IMR-90 (cell line): ENCODE measurements at regions not wholly inside any gene's neighbourhood (a gene's known extent, or its start where the extent isn't known, plus 50 kb on each side); places are given as distances from the start of the nearest gene placed in this dataset.

ENCODE experiments used
- ATAC-seq: fragments of 200-7000 bp; cut with Tn5 transposase; 2 replicates; pipeline ENCODE4 v1.9.1; 2020; ENCODE audit warnings: low read depth, mild to moderate bottlenecking, moderate library complexity
- BruUV-seq: library from RNA; stranded (reverse); fragments of 400-500 nt; replicated peaks from 2 replicates; lab custom pipeline; 2021; lab: Mats Ljungman, UMichigan
- CTCF ChIA-PET: fragments of 300-600 bp; formaldehyde crosslinking; extraction: SDS; loops from one replicate; lab custom pipeline; 2021; ENCODE audit warnings: antibody characterized with exemption; lab: Yijun Ruan, JAX
- POLR2A ChIA-PET: fragments of 300-600 bp; sonication (Branson Sonifier 250); formaldehyde crosslinking; loops from one replicate; lab custom pipeline; 2022; ENCODE audit warnings: antibody characterized with exemption; ENCODE audit not compliant: unreplicated experiment; lab: Charles Lee
- DNase-seq: peaks from one replicate; pipeline ENCODE4 v3.0.0; 2013
- H2AFZ ChIP-seq: replicated peaks from 2 replicates; pipeline ENCODE3; 2013; ENCODE audit warnings: low read length, mild to moderate bottlenecking; ENCODE audit not compliant: poor library complexity
- H2AK5ac ChIP-seq: 2 replicates; pipeline ENCODE4 v1.6.1; 2013; ENCODE audit warnings: low read depth, low read length, inconsistent platforms
- H2AK9ac ChIP-seq: replicated peaks from 2 replicates; pipeline ENCODE3; 2013; ENCODE audit warnings: mild to moderate bottlenecking, low read depth, low read length, moderate library complexity; ENCODE audit not compliant: poor library complexity
- H2BK120ac ChIP-seq: 2 replicates; pipeline ENCODE4 v1.6.1; 2013; ENCODE audit warnings: low read depth, low read length, inconsistent platforms
- H2BK15ac ChIP-seq: 3 replicates; pipeline ENCODE4 v1.6.1; 2013; ENCODE audit warnings: low read depth, low read length, inconsistent platforms
- H2BK20ac ChIP-seq: 2 replicates; pipeline ENCODE4 v1.6.1; 2013; ENCODE audit warnings: low read depth, mild to moderate bottlenecking, inconsistent platforms, low read length, moderate library complexity
- H2BK5ac ChIP-seq: 2 replicates; pipeline ENCODE4 v1.6.1; 2013; ENCODE audit warnings: mild to moderate bottlenecking, low read depth, low read length, inconsistent platforms; ENCODE audit not compliant: poor library complexity, severe bottlenecking
- H3K14ac ChIP-seq: replicated peaks from 2 replicates; pipeline ENCODE4 v1.6.1; 2013; ENCODE audit warnings: low read depth, low read length, inconsistent platforms
- H3K18ac ChIP-seq: 2 replicates; pipeline ENCODE4 v1.6.1; 2013; ENCODE audit warnings: low read depth, low read length, control low read depth
- H3K23ac ChIP-seq: 2 replicates; pipeline ENCODE4 v1.6.1; 2013; ENCODE audit warnings: low read depth, low read length, inconsistent platforms
- H3K27ac ChIP-seq: 2 replicates; pipeline ENCODE4 v1.5.1; 2013; ENCODE audit warnings: mild to moderate bottlenecking, control low read depth, low read length; ENCODE audit not compliant: insufficient read depth
- H3K27me3 ChIP-seq: 2 replicates; pipeline ENCODE4 v1.6.1; 2013; ENCODE audit warnings: low read length; ENCODE audit not compliant: control insufficient read depth, insufficient read depth
- H3K36me3 ChIP-seq: 2 replicates; pipeline ENCODE4 v1.6.1; 2013; ENCODE audit warnings: low read length, mixed read lengths; ENCODE audit not compliant: control insufficient read depth, insufficient read depth
- H3K4ac ChIP-seq: 2 replicates; pipeline ENCODE4 v1.6.1; 2013; ENCODE audit warnings: low read depth, low read length, inconsistent platforms
- H3K4me1 ChIP-seq: 2 replicates; pipeline ENCODE4 v1.6.1; 2013; ENCODE audit warnings: low read length, mixed read lengths; ENCODE audit not compliant: control insufficient read depth, insufficient read depth
- H3K4me2 ChIP-seq: 2 replicates; pipeline ENCODE4 v1.6.1; 2013; ENCODE audit warnings: low read depth, mild to moderate bottlenecking, control low read depth, low read length, moderate library complexity
- H3K4me3 ChIP-seq: 2 replicates; pipeline ENCODE4 v1.5.1; 2013; ENCODE audit warnings: low read depth, mild to moderate bottlenecking, control low read depth, low read length, moderate library complexity; ENCODE audit not compliant: insufficient read depth
- H3K56ac ChIP-seq: 2 replicates; pipeline ENCODE4 v1.6.1; 2013; ENCODE audit warnings: low read length, inconsistent platforms; ENCODE audit not compliant: insufficient read depth; ENCODE audit errors: extremely low read depth
- H3K79me1 ChIP-seq, 2 experiments: 2 replicates each; pipeline ENCODE4 v1.6.1; 2013; ENCODE audit warnings: low read length in 2 of 2, inconsistent platforms in 1 of 2, low read depth in 1 of 2
- H3K9ac ChIP-seq: 2 replicates; pipeline ENCODE4 v1.6.1; 2013; ENCODE audit warnings: low read depth, low read length, control low read depth
- H3K9me1 ChIP-seq: 2 replicates; pipeline ENCODE4 v1.6.1; 2013; ENCODE audit warnings: low read length, inconsistent platforms; ENCODE audit not compliant: insufficient read depth
- H3K9me3 ChIP-seq: 2 replicates; pipeline ENCODE4 v1.6.1; 2013; ENCODE audit warnings: low read length; ENCODE audit not compliant: control insufficient read depth, insufficient read depth
- H4K20me1 ChIP-seq: 2 replicates; pipeline ENCODE4 v1.6.1; 2013; ENCODE audit warnings: low read length, inconsistent platforms; ENCODE audit not compliant: insufficient read depth
- H4K5ac ChIP-seq: 2 replicates; pipeline ENCODE4 v1.6.1; 2013; ENCODE audit warnings: mild to moderate bottlenecking, low read depth, low read length, control low read depth
- H4K8ac ChIP-seq, 2 experiments: 2 replicates each; pipeline ENCODE4 v1.6.1; 2013; ENCODE audit warnings: low read depth in 2 of 2, low read length in 2 of 2, control low read depth in 1 of 2, inconsistent platforms in 1 of 2
- H4K91ac ChIP-seq: 2 replicates; pipeline ENCODE4 v1.6.1; 2013; ENCODE audit warnings: low read depth, low read length, inconsistent platforms; ENCODE audit not compliant: insufficient read depth
- BHLHE40 ChIP-seq: fragments of 150-350 bp; IDR thresholded peaks from 2 replicates; pipeline ENCODE4 v1.6.1; 2016; ENCODE audit warnings: mild to moderate bottlenecking, low read depth, low read length
- CEBPB ChIP-seq: IDR thresholded peaks from 2 replicates; pipeline ENCODE4 v1.6.1; 2012; ENCODE audit warnings: low read depth, low read length, improper control_type of control experiment
- CHD1 ChIP-seq: IDR thresholded peaks from 2 replicates; pipeline ENCODE4 v1.6.1; 2012; ENCODE audit warnings: low read depth, low read length, improper control_type of control experiment
- CTCF ChIP-seq: conservative IDR thresholded peaks from 2 replicates; pipeline ENCODE4 v1.5.1; 2012; ENCODE audit warnings: mild to moderate bottlenecking, low read depth, low read length, improper control_type of control experiment
- FOS ChIP-seq: fragments of 150-350 bp; IDR thresholded peaks from 2 replicates; pipeline ENCODE4 v1.6.1; 2016; ENCODE audit warnings: low read depth, low read length
- MAFK ChIP-seq: IDR thresholded peaks from 2 replicates; pipeline ENCODE4 v1.6.1; 2012; ENCODE audit warnings: low read depth, low read length, improper control_type of control experiment
- MAZ ChIP-seq: IDR thresholded peaks from 2 replicates; pipeline ENCODE4 v1.6.1; 2012; ENCODE audit warnings: low read depth, mild to moderate bottlenecking, low read length, improper control_type of control experiment, moderate library complexity, borderline replicate concordance
- MXI1 ChIP-seq: IDR thresholded peaks from 2 replicates; pipeline ENCODE4 v1.6.1; 2012; ENCODE audit warnings: low read depth, mild to moderate bottlenecking, low read length, moderate library complexity, borderline replicate concordance
- NFE2L2 ChIP-seq: fragments of 150-350 bp; IDR thresholded peaks from 2 replicates; pipeline ENCODE4 v1.6.1; 2016; ENCODE audit warnings: low read depth, mild to moderate bottlenecking, low read length
- POLR2A ChIP-seq: IDR thresholded peaks from 2 replicates; pipeline ENCODE4 v1.6.1; 2012; ENCODE audit warnings: mild to moderate bottlenecking, low read depth, low read length
- RAD21 ChIP-seq: IDR thresholded peaks from 2 replicates; pipeline ENCODE4 v1.6.1; 2012; ENCODE audit warnings: low read length, improper control_type of control experiment
- RCOR1 ChIP-seq: IDR thresholded peaks from 2 replicates; pipeline ENCODE4 v1.6.1; 2012; ENCODE audit warnings: mild to moderate bottlenecking, low read length, improper control_type of control experiment; ENCODE audit not compliant: insufficient replicate concordance
- RFX5 ChIP-seq: IDR thresholded peaks from 2 replicates; pipeline ENCODE4 v1.8.0; 2012; ENCODE audit warnings: low read depth, mild to moderate bottlenecking, low read length, moderate library complexity
- SMC3 ChIP-seq: fragments of 150-350 bp; IDR thresholded peaks from 2 replicates; pipeline ENCODE4 v1.6.1; 2016; ENCODE audit warnings: low read depth, mild to moderate bottlenecking, antibody characterized with exemption, low read length, moderate library complexity
- WGBS, 2 experiments: methylation state at CpG; one replicate each; pipeline versions ENCODE4 v1.1.5 to v1.1.7; 2013; ENCODE audit warnings: missing lambda C conversion rate in 2 of 2; ENCODE audit not compliant: insufficient read length in 1 of 2; ENCODE audit errors: extremely low coverage in 2 of 2; 5-methylcytosine and 5-hydroxymethylcytosine counted together
- dilution Hi-C: fragments of 300-500 bp; cut with HindIII; formaldehyde crosslinking; loops from one replicate; pipeline ENCODE4 v1.14.3; 2018; ENCODE audit warnings: low sequenced_read_pairs; ENCODE audit not compliant: unreplicated experiment
- in situ Hi-C: fragments of 300-500 bp; cut with MboI; formaldehyde crosslinking; loops from 3 replicates; pipeline ENCODE4 v1.14.3; 2019; ENCODE audit warnings: low sequenced_read_pairs, inconsistent platforms, mixed read lengths
- intact Hi-C: fragments of 100-400 bp; cut with micrococcal nuclease; formaldehyde crosslinking; loops from 2 replicates; pipeline ENCODE4 v1.10.0; 2022
- TF ChIP-seq, protein P1 (sequence below): fragments of 150-350 bp; IDR thresholded peaks from 2 replicates; pipeline ENCODE4 v1.6.1; 2017; ENCODE audit warnings: mild to moderate bottlenecking, antibody characterized with exemption, low read length, low read depth
- TF ChIP-seq, protein P2 (sequence below): fragments of 150-350 bp; IDR thresholded peaks from 2 replicates; pipeline ENCODE4 v1.6.1; 2016; ENCODE audit warnings: low read depth, mild to moderate bottlenecking, low read length, moderate library complexity, borderline replicate concordance

- Histone ChIP-seq H3K9me3 (no peaks in the 10 kb centered on the region), H3K4me3 (no peak overlapping the region), H3K27ac (no peak overlapping the region), H2AK9ac (no peak overlapping the region), H2AK5ac (no peak overlapping the region), H3K27me3 (no peaks in the 10 kb centered on the region), H2BK120ac (no peak overlapping the region), H3K4me1 (peaks cover 4% of the 10 kb centered on the region; the same call in 1 of the 2 replicates), H3K4ac (no peak overlapping the region), H3K9ac (no peak overlapping the region), H3K9me1 (0 out of 2 replicates have a peak, but pooled peaks cover 3% of the 10 kb centered on the region), H2BK20ac (no peak overlapping the region), H3K79me1 (no peaks in the 10 kb centered on the region), H2BK15ac (no peak overlapping the region), H4K8ac (no peak overlapping the region), H3K36me3 (no peaks in the 10 kb centered on the region), H3K4me2 (no peak overlapping the region), H2BK5ac (no peak overlapping the region), H3K18ac (no peak overlapping the region), H3K56ac (no peak overlapping the region), H3K23ac (no peak overlapping the region), H4K20me1 (no peaks in the 10 kb centered on the region), H3K14ac (no peak overlapping the region; the same call in 1 of the 2 replicates), H2AFZ (no peak overlapping the region), H4K5ac (no peak overlapping the region), H4K91ac (no peak overlapping the region)
- ChIA-PET CTCF (no interaction called here), POLR2A (no interaction called here)
- no peak for ATAC-seq
- BruUV-seq = no TSS peak
- no peak for DNase-seq
- in situ Hi-C loops = no loop called here
- intact Hi-C loops = no loop called here
- WGBS, 2 experiments = 68% methylated on average over 3 of the region's 4 CpGs; no CpG with 5 or more reads in 1 of the 2 experiments
- TF ChIP-seq MXI1 (no peak), RFX5 (no peak), CEBPB (no peak), SMC3 (no peak), BHLHE40 (no peak), POLR2A (no peak), RCOR1 (no peak), CTCF (no peak), NFE2L2 (no peak), CHD1 (no peak), MAFK (no peak), FOS (no peak), RAD21 (no peak), MAZ (no peak)
- TF ChIP-seq, protein P1, sequence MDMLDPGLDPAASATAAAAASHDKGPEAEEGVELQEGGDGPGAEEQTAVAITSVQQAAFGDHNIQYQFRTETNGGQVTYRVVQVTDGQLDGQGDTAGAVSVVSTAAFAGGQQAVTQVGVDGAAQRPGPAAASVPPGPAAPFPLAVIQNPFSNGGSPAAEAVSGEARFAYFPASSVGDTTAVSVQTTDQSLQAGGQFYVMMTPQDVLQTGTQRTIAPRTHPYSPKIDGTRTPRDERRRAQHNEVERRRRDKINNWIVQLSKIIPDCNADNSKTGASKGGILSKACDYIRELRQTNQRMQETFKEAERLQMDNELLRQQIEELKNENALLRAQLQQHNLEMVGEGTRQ = no peak
- TF ChIP-seq, protein P2, sequence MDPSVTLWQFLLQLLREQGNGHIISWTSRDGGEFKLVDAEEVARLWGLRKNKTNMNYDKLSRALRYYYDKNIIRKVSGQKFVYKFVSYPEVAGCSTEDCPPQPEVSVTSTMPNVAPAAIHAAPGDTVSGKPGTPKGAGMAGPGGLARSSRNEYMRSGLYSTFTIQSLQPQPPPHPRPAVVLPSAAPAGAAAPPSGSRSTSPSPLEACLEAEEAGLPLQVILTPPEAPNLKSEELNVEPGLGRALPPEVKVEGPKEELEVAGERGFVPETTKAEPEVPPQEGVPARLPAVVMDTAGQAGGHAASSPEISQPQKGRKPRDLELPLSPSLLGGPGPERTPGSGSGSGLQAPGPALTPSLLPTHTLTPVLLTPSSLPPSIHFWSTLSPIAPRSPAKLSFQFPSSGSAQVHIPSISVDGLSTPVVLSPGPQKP = no peak
- dilution Hi-C loops = no loop called here
Measured at GRCh38 chr21:35268817-35269216, 219.7 kb upstream of the RUNX1 start.
